Spleen (tissue), 7 donors: ENCODE measurements at regions not wholly inside any gene's neighbourhood (a gene's known extent, or its start where the extent isn't known, plus 50 kb on each side); places are given as distances from the start of the nearest gene placed in this dataset.
"Not testable (repeated sequence)": the region's sequence is repeated elsewhere in the genome, so short reads cannot be mapped to it uniquely, and the experiment has no call there.

Source experiments
- POLR2AphosphoS5 ChIP-seq, 3 donors: sonication (generic); formaldehyde crosslinking; IDR thresholded peaks; one replicate each; pipeline ENCODE4 v1.5.1; 2017; ENCODE audit warnings: antibody characterized with exemption in 3 of 3
- TF ChIP-seq, protein P1 (sequence below), 11 experiments: fragments of 200-600 bp in 7 of 11; fragments of 450-650 bp in 4 of 11; sonication (generic) in 4 of 11; IDR thresholded peaks in 8 of 11; conservative IDR thresholded peaks in 3 of 11; 1 replicate in 7 of 11; 2 replicates in 4 of 11; pipeline versions ENCODE4 v1.4.0 to v1.8.0; 2016 to 2021; ENCODE audit warnings: antibody characterized with exemption in 11 of 11, inconsistent platforms in 4 of 11, mild to moderate bottlenecking in 1 of 11
- donor health status: DM: no; HTN: no; CAD: no; lungs with moderate emphysema.
- donor health status: DM: no; HTN: no; CAD: no.
- donor health status: DM: no; HTN: no; CAD: no.

- TF ChIP-seq POLR2AphosphoS5 (IDR thresholded peaks at IDR 0.05), result not testable (repeated sequence)
- TF ChIP-seq, protein P1, sequence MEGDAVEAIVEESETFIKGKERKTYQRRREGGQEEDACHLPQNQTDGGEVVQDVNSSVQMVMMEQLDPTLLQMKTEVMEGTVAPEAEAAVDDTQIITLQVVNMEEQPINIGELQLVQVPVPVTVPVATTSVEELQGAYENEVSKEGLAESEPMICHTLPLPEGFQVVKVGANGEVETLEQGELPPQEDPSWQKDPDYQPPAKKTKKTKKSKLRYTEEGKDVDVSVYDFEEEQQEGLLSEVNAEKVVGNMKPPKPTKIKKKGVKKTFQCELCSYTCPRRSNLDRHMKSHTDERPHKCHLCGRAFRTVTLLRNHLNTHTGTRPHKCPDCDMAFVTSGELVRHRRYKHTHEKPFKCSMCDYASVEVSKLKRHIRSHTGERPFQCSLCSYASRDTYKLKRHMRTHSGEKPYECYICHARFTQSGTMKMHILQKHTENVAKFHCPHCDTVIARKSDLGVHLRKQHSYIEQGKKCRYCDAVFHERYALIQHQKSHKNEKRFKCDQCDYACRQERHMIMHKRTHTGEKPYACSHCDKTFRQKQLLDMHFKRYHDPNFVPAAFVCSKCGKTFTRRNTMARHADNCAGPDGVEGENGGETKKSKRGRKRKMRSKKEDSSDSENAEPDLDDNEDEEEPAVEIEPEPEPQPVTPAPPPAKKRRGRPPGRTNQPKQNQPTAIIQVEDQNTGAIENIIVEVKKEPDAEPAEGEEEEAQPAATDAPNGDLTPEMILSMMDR (IDR thresholded peaks at IDR 0.05 in 8 of 11, conservative IDR thresholded peaks at IDR 0.05 in 3 of 11), result not testable (repeated sequence)
Measured at GRCh38 chr10:87424697-87425373, 67.3 kb downstream of the NUTM2D start.
